ENCODE measurements at regions not wholly inside any gene's neighbourhood (a gene's known extent, or its start where the extent isn't known, plus 50 kb on each side); places are given as distances from the start of the nearest gene placed in this dataset.

- DNase-seq (ENCODE audit: low spot score) = no peak
These were observed 316.5 kb downstream of the CDH26 start for GRCh38 chr20:60274717-60275116.

- no peak for DNase-seq (ENCODE audit: low spot score)
These were observed 323.1 kb downstream of the CDH26 start for GRCh38 chr20:60281295-60281694.

- no peak for DNase-seq (ENCODE audit: low spot score)
These were observed 325.1 kb downstream of the CDH26 start for GRCh38 chr20:60283281-60283680.

- no peak for DNase-seq (ENCODE audit: low spot score)
These were observed 328.5 kb downstream of the CDH26 start for GRCh38 chr20:60286764-60287163.

- DNase-seq (ENCODE audit: low spot score) = no peak
These were observed 330.7 kb downstream of the CDH26 start for GRCh38 chr20:60288945-60289344.

- no peak for DNase-seq (ENCODE audit: low spot score)
These were observed 333.8 kb downstream of the CDH26 start for GRCh38 chr20:60292001-60292520.

GRCh38 chr20:60294632-60295031, 336.4 kb downstream of the CDH26 start:
- DNase-seq (ENCODE audit: low spot score) = no peak

GRCh38 chr20:60295214-60295613, 337.0 kb downstream of the CDH26 start:
- no peak for DNase-seq (ENCODE audit: low spot score)

GRCh38 chr20:60297649-60298048, 339.4 kb downstream of the CDH26 start:
- no peak for DNase-seq (ENCODE audit: low spot score)

GRCh38 chr20:60298647-60299046, 340.4 kb downstream of the CDH26 start:
- no peak for DNase-seq (ENCODE audit: low spot score)

GRCh38 chr20:60299951-60300350, 341.7 kb downstream of the CDH26 start:
- DNase-seq (ENCODE audit: low spot score) = no peak

- no peak for DNase-seq (ENCODE audit: low spot score)
These were observed 342.2 kb downstream of the CDH26 start for GRCh38 chr20:60300374-60300773.

GRCh38 chr20:60302875-60303274, 344.7 kb downstream of the CDH26 start:
- no peak for DNase-seq (ENCODE audit: low spot score)

- DNase-seq (ENCODE audit: low spot score) = no peak
These were observed 345.9 kb downstream of the CDH26 start for GRCh38 chr20:60304026-60304590.

- DNase-seq (ENCODE audit: low spot score) = no peak
These were observed 346.7 kb downstream of the CDH26 start for GRCh38 chr20:60304931-60305330.

- no peak for DNase-seq (ENCODE audit: low spot score)
These were observed 347.9 kb downstream of the CDH26 start for GRCh38 chr20:60306105-60306504.

- no peak for DNase-seq (ENCODE audit: low spot score)
These were observed 348.3 kb downstream of the CDH26 start for GRCh38 chr20:60306551-60306950.

GRCh38 chr20:60310560-60311349, 352.5 kb downstream of the CDH26 start:
- DNase-seq (ENCODE audit: low spot score) = no peak

- no peak for DNase-seq (ENCODE audit: low spot score)
These were observed 355.0 kb downstream of the CDH26 start for GRCh38 chr20:60313191-60313590.

- DNase-seq (ENCODE audit: low spot score) = no peak
These were observed 355.4 kb downstream of the CDH26 start for GRCh38 chr20:60313614-60314013.

- no peak for DNase-seq (ENCODE audit: low spot score)
These were observed 356.5 kb downstream of the CDH26 start for GRCh38 chr20:60314727-60315126.

- no peak for DNase-seq (ENCODE audit: low spot score)
These were observed 358.4 kb downstream of the CDH26 start for GRCh38 chr20:60316476-60317158.

GRCh38 chr20:60317401-60317800, 359.2 kb downstream of the CDH26 start:
- no peak for DNase-seq (ENCODE audit: low spot score)

Data from AG08395 (cell line).